H1 (cell line): ENCODE measurements at regions not wholly inside any gene's neighbourhood (a gene's known extent, or its start where the extent isn't known, plus 50 kb on each side); places are given as distances from the start of the nearest gene placed in this dataset.

ENCODE experiments used
- CTCF ChIA-PET: fragments of 300-600 bp; sonication (Branson Sonifier 250); formaldehyde crosslinking; loops from one replicate; lab custom pipeline; 2021; ENCODE audit not compliant: partially characterized antibody; lab: Charles Lee
- POLR2A ChIA-PET: fragments of 300-600 bp; sonication (Branson Sonifier 250); formaldehyde crosslinking; loops from one replicate; lab custom pipeline; 2021; ENCODE audit warnings: inconsistent platforms; ENCODE audit not compliant: partially characterized antibody; lab: Charles Lee
- DNase-seq, 2 experiments: peaks; one replicate each; pipeline versions ENCODE4 v3.0.0 to v3.0.0-alpha.2; 2010 to 2022; ENCODE audit warnings: low spot score in 2 of 2, low read depth in 1 of 2, mixed read lengths in 1 of 2
- FAIRE-seq: peaks from 2 replicates; lab custom pipeline; 2011; peaks lifted over from hg19 to GRCh38; lab: Jason Lieb, UNC
- H2AFZ ChIP-seq: 2 replicates; pipeline ENCODE4 v1.8.1; 2012; ENCODE audit warnings: low read length, inconsistent platforms
- H2AK5ac ChIP-seq: 2 replicates; pipeline ENCODE4 v1.6.1; 2013; ENCODE audit warnings: low read depth, low read length
- H2BK120ac ChIP-seq: replicated peaks from 2 replicates; pipeline ENCODE3; 2013; ENCODE audit warnings: low read depth, low read length, inconsistent platforms
- H2BK12ac ChIP-seq: 2 replicates; pipeline ENCODE4 v1.6.1; 2013; ENCODE audit warnings: low read depth, low read length
- H2BK15ac ChIP-seq: 2 replicates; pipeline ENCODE4 v1.6.1; 2013; ENCODE audit warnings: low read length
- H2BK20ac ChIP-seq: 2 replicates; pipeline ENCODE4 v1.6.1; 2013; ENCODE audit warnings: low read length
- H2BK5ac ChIP-seq: 2 replicates; pipeline ENCODE4 v1.6.1; 2013; ENCODE audit warnings: low read depth, low read length
- H3K14ac ChIP-seq: 2 replicates; pipeline ENCODE4 v1.6.1; 2013; ENCODE audit warnings: inconsistent platforms; ENCODE audit not compliant: insufficient read length
- H3K18ac ChIP-seq: 2 replicates; pipeline ENCODE4 v1.6.1; 2013; ENCODE audit warnings: low read length; ENCODE audit errors: extremely low read depth
- H3K23ac ChIP-seq: 2 replicates; pipeline ENCODE4 v1.6.1; 2013; ENCODE audit warnings: inconsistent platforms; ENCODE audit not compliant: insufficient read length
- H3K23me2 ChIP-seq: 2 replicates; pipeline ENCODE4 v1.6.1; 2013; ENCODE audit warnings: low read depth, low read length
- H3K27ac ChIP-seq: 2 replicates; pipeline ENCODE4 v1.6.1; 2011; ENCODE audit warnings: low read depth, low read length, inconsistent platforms
- H3K27me3 ChIP-seq, 4 experiments: replicated peaks in 1 of 4; 1 replicate in 1 of 4; 2 replicates in 3 of 4; pipeline versions ENCODE4 v1.6.1 to v1.8.1; 2011 to 2013; ENCODE audit warnings: low read length in 3 of 4, mild to moderate bottlenecking in 3 of 4, inconsistent platforms in 2 of 4, mixed read lengths in 2 of 4, moderate library complexity in 1 of 4; ENCODE audit not compliant: control insufficient read depth in 3 of 4, insufficient read depth in 3 of 4; ENCODE audit errors: extremely low read depth in 1 of 4
- H3K36me3 ChIP-seq, 4 experiments: 2 replicates each; pipeline versions ENCODE4 v1.6.1 to v1.8.1; 2011 to 2013; ENCODE audit warnings: mild to moderate bottlenecking in 4 of 4, low read length in 3 of 4, moderate library complexity in 2 of 4, control low read depth in 1 of 4, inconsistent platforms in 1 of 4; ENCODE audit not compliant: insufficient read depth in 4 of 4, control insufficient read depth in 2 of 4
- H3K4ac ChIP-seq: replicated peaks from 2 replicates; pipeline ENCODE3; 2013; ENCODE audit warnings: low read length, low read depth, mixed read lengths, inconsistent platforms; ENCODE audit not compliant: insufficient read length
- H3K4me1 ChIP-seq, 4 experiments: replicated peaks in 1 of 4; 1 replicate in 1 of 4; 2 replicates in 3 of 4; pipeline versions ENCODE4 v1.6.1 to v1.8.1; 2011 to 2013; ENCODE audit warnings: low read length in 3 of 4, inconsistent platforms in 2 of 4, mixed read lengths in 1 of 4; ENCODE audit not compliant: insufficient read depth in 4 of 4, control insufficient read depth in 3 of 4
- H3K4me2 ChIP-seq, 2 experiments: 2 replicates each; pipeline versions ENCODE4 v1.6.1 to v1.8.1; 2011 to 2013; ENCODE audit warnings: low read depth in 2 of 2, low read length in 2 of 2, control low read depth in 1 of 2, inconsistent platforms in 1 of 2, mild to moderate bottlenecking in 1 of 2; ENCODE audit not compliant: insufficient read depth in 1 of 2
- H3K4me3 ChIP-seq, 4 experiments: fragments of 200-600, 300-600 bp in 1 of 4; sonication (generic), shearing (Covaris generic), sonication (Bioruptor Twin) in 1 of 4; 2 replicates each; pipeline versions ENCODE4 v1.5.1 to v1.8.1; 2011 to 2016; ENCODE audit warnings: low read length in 4 of 4, low read depth in 3 of 4, control low read depth in 2 of 4, inconsistent platforms in 2 of 4, mild to moderate bottlenecking in 2 of 4, mixed read lengths in 1 of 4, moderate library complexity in 1 of 4; ENCODE audit not compliant: insufficient read depth in 2 of 4; ENCODE audit errors: extremely low read depth in 1 of 4
- H3K56ac ChIP-seq: replicated peaks from 2 replicates; pipeline ENCODE3; 2013; ENCODE audit warnings: low read depth, mild to moderate bottlenecking, mixed read lengths, low read length, inconsistent platforms; ENCODE audit not compliant: insufficient read length
- H3K79me1 ChIP-seq: 2 replicates; pipeline ENCODE4 v1.6.1; 2013; ENCODE audit warnings: low read depth, low read length, control low read depth
- H3K79me2 ChIP-seq, 2 experiments: 2 replicates each; pipeline versions ENCODE4 v1.6.1 to v1.8.1; 2012 to 2013; ENCODE audit warnings: low read length in 2 of 2, mild to moderate bottlenecking in 2 of 2, inconsistent platforms in 1 of 2; ENCODE audit not compliant: insufficient read depth in 2 of 2, control insufficient read depth in 1 of 2
- H3K9ac ChIP-seq, 4 experiments: replicated peaks in 1 of 4; 1 replicate in 1 of 4; 2 replicates in 3 of 4; pipeline versions ENCODE4 v1.6.1 to v1.8.1; 2011 to 2013; ENCODE audit warnings: low read depth in 3 of 4, low read length in 3 of 4, control low read depth in 2 of 4, mild to moderate bottlenecking in 2 of 4, moderate library complexity in 2 of 4, inconsistent platforms in 1 of 4; ENCODE audit errors: extremely low read depth in 1 of 4
- H3K9me3 ChIP-seq, 2 experiments: 2 replicates each; pipeline versions ENCODE4 v1.6.1 to v1.8.1; 2012 to 2013; ENCODE audit warnings: mild to moderate bottlenecking in 2 of 2, moderate library complexity in 2 of 2, control low read depth in 1 of 2, inconsistent platforms in 1 of 2, low read depth in 1 of 2, low read length in 1 of 2, mixed read lengths in 1 of 2; ENCODE audit not compliant: insufficient read depth in 2 of 2
- H4K20me1 ChIP-seq, 2 experiments: replicated peaks in 1 of 2; 2 replicates each; pipeline versions ENCODE3 to v1.8.1; 2011 to 2013; ENCODE audit warnings: inconsistent platforms in 2 of 2, low read length in 2 of 2, mild to moderate bottlenecking in 1 of 2; ENCODE audit not compliant: insufficient read depth in 2 of 2, control insufficient read depth in 1 of 2
- H4K5ac ChIP-seq: 2 replicates; pipeline ENCODE4 v1.6.1; 2013; ENCODE audit warnings: low read length, low read depth, mixed read lengths, inconsistent platforms; ENCODE audit not compliant: insufficient read length
- H4K8ac ChIP-seq: 2 replicates; pipeline ENCODE4 v1.8.0; 2013; ENCODE audit warnings: mild to moderate bottlenecking, moderate library complexity, low read length, inconsistent platforms; ENCODE audit not compliant: insufficient read depth; ENCODE audit errors: extremely low read depth
- H4K91ac ChIP-seq: replicated peaks from 2 replicates; pipeline ENCODE3; 2013; ENCODE audit warnings: low read length, mixed read lengths, inconsistent platforms; ENCODE audit not compliant: insufficient read length
- BCL11A ChIP-seq, 2 experiments: IDR thresholded peaks; one replicate each; pipeline ENCODE4 v1.6.1; 2011; ENCODE audit warnings: low read depth in 2 of 2, low read length in 2 of 2, mild to moderate bottlenecking in 2 of 2
- CHD1 ChIP-seq: IDR thresholded peaks from 2 replicates; pipeline ENCODE4 v1.6.1; 2012; ENCODE audit warnings: low read depth, low read length, improper control_type of control experiment
- FOSL1 ChIP-seq: IDR thresholded peaks from 2 replicates; pipeline ENCODE4 v1.6.1; 2011; ENCODE audit warnings: mild to moderate bottlenecking, low read depth, low read length, moderate library complexity; ENCODE audit not compliant: insufficient read depth
- GTF2F1 ChIP-seq: IDR thresholded peaks from 2 replicates; pipeline ENCODE4 v1.6.1; 2012; ENCODE audit warnings: low read depth, low read length, improper control_type of control experiment, borderline replicate concordance
- JUND ChIP-seq: IDR thresholded peaks from 2 replicates; pipeline ENCODE4 v1.6.1; 2011; ENCODE audit warnings: mild to moderate bottlenecking, improper control_type of control experiment, low read length
- SIRT6 ChIP-seq: IDR thresholded peaks from one replicate; pipeline ENCODE4 v1.7.1; 2012; ENCODE audit warnings: low read length, inconsistent platforms
- SP2 ChIP-seq: IDR thresholded peaks from 2 replicates; pipeline ENCODE4 v1.6.1; 2012; ENCODE audit warnings: mild to moderate bottlenecking, low read length, inconsistent platforms
- SRF ChIP-seq: IDR thresholded peaks from 2 replicates; pipeline ENCODE4 v1.6.1; 2011; ENCODE audit warnings: mild to moderate bottlenecking, low read depth, low read length, moderate library complexity
- TAF1 ChIP-seq: IDR thresholded peaks from 2 replicates; pipeline ENCODE4 v1.6.1; 2011; ENCODE audit warnings: mild to moderate bottlenecking, low read depth, low read length
- TEAD4 ChIP-seq: IDR thresholded peaks from 2 replicates; pipeline ENCODE4 v1.6.1; 2012; ENCODE audit warnings: low read depth, low read length, inconsistent platforms, mixed read lengths
- YY1 ChIP-seq: IDR thresholded peaks from 2 replicates; pipeline ENCODE4 v1.6.1; 2011; ENCODE audit warnings: low read depth, mild to moderate bottlenecking, low read length
- WGBS, 2 experiments: shearing (Covaris generic) in 1 of 2; methylation state at CpG; one replicate each; pipeline versions ENCODE4 v1.1.6 to v1.1.7; 2013 to 2015; ENCODE audit warnings: low lambda C conversion rate in 2 of 2, mixed read lengths in 2 of 2, inconsistent platforms in 1 of 2, low coverage in 1 of 2, missing lambda C conversion rate in 1 of 2; ENCODE audit not compliant: insufficient replicate concordance in 2 of 2, insufficient coverage in 1 of 2, insufficient read length in 1 of 2; ENCODE audit errors: extremely low coverage in 1 of 2, missing lambda C conversion rate in 1 of 2; 5-methylcytosine and 5-hydroxymethylcytosine counted together
- TF ChIP-seq, protein P1 (sequence below): IDR thresholded peaks from 2 replicates; pipeline ENCODE4 v1.6.1; 2012; ENCODE audit warnings: low read length, inconsistent platforms
- TF ChIP-seq, protein P2 (sequence below): IDR thresholded peaks from 2 replicates; pipeline ENCODE4 v1.6.1; 2011; ENCODE audit warnings: low read length, improper control_type of control experiment

DNA sequence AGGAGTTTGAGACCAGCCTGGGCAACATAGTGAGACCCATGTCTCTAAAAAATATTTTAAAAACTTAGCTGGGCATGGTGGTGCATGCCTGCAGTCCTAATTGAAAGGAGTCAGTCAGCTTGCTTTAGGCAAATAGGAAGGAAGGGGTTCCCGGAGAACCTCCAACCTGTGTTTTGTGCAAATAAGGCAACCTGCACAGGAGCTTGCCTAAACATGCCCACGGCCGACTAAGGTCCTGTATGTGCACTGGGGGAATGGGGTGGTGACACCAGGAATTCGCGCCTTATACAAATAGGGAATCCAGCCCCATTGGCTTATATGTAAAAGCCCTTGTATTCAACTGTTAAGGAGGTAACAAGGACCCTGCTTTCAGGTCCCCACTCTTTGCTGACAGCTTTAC, 429.2 kb upstream of the ZP4 start:
- TF ChIP-seq, protein P1, sequence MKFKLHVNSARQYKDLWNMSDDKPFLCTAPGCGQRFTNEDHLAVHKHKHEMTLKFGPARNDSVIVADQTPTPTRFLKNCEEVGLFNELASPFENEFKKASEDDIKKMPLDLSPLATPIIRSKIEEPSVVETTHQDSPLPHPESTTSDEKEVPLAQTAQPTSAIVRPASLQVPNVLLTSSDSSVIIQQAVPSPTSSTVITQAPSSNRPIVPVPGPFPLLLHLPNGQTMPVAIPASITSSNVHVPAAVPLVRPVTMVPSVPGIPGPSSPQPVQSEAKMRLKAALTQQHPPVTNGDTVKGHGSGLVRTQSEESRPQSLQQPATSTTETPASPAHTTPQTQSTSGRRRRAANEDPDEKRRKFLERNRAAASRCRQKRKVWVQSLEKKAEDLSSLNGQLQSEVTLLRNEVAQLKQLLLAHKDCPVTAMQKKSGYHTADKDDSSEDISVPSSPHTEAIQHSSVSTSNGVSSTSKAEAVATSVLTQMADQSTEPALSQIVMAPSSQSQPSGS = no peak
- TF ChIP-seq GTF2F1 (no peak), FOSL1 (no peak), TEAD4 (no peak), SP2 (no peak), TAF1 (no peak), SIRT6 (no peak), SRF (no peak), BCL11A (IDR thresholded peaks at IDR 0.05; ENCODE audit: low read depth in 2 of 2, low read length in 2 of 2) (no peak), CHD1 (no peak), YY1 (no peak), JUND (no peak)
- TF ChIP-seq, protein P2, sequence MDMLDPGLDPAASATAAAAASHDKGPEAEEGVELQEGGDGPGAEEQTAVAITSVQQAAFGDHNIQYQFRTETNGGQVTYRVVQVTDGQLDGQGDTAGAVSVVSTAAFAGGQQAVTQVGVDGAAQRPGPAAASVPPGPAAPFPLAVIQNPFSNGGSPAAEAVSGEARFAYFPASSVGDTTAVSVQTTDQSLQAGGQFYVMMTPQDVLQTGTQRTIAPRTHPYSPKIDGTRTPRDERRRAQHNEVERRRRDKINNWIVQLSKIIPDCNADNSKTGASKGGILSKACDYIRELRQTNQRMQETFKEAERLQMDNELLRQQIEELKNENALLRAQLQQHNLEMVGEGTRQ = no peak
- TF ChIP-seq, all 59 proteins: peak for 0
- Histone ChIP-seq H3K4me3 (no peak overlapping the region), H4K20me1 (no peaks in the 10 kb centered on the region), H3K23me2 (no peaks in the 10 kb centered on the region), H2BK20ac (no peak overlapping the region; the same call in 1 of the 2 replicates), H4K8ac (no peak overlapping the region), H2BK5ac (no peak overlapping the region), H4K91ac (peak overlapping the region; percentile 62), H3K9me3 (no peaks in the 10 kb centered on the region), H3K27ac (no peak overlapping the region), H2BK120ac (peak overlapping the region; percentile 15), H2AFZ (no peak overlapping the region), H3K4me2 (no peak overlapping the region), H3K23ac (no peak overlapping the region), H3K36me3 (no peaks in the 10 kb centered on the region), H4K5ac (no peak overlapping the region), H3K4ac (peak overlapping the region; percentile 10), H3K56ac (no peak overlapping the region), H3K27me3 (no peaks in the 10 kb centered on the region), H3K18ac (no peak overlapping the region; the same call in 1 of the 2 replicates), H3K14ac (no peak overlapping the region), H3K79me2 (no peaks in the 10 kb centered on the region), H3K79me1 (no peaks in the 10 kb centered on the region), H2BK15ac (no peak overlapping the region), H2BK12ac (no peak overlapping the region), H3K9ac (no peak overlapping the region), H3K4me1 (no peaks in the 10 kb centered on the region), H2AK5ac (no peak overlapping the region)
- POLR2A ChIA-PET = no interaction called here
- CTCF ChIA-PET = interaction anchor here (0.9 kb wide), 1 partner anchor 381 kb away, joined by 3 read pairs; no protein-coding TSS in a partner anchor
- FAIRE-seq = no peak
- WGBS, 2 experiments = 82% methylated on average over 5 of the region's 5 CpGs; no CpG with 5 or more reads in 1 of the 2 experiments
- no peak for DNase-seq
